ENCODE measurements at regions not wholly inside any gene's neighbourhood (a gene's known extent, or its start where the extent isn't known, plus 50 kb on each side); places are given as distances from the start of the nearest gene placed in this dataset.

DNA sequence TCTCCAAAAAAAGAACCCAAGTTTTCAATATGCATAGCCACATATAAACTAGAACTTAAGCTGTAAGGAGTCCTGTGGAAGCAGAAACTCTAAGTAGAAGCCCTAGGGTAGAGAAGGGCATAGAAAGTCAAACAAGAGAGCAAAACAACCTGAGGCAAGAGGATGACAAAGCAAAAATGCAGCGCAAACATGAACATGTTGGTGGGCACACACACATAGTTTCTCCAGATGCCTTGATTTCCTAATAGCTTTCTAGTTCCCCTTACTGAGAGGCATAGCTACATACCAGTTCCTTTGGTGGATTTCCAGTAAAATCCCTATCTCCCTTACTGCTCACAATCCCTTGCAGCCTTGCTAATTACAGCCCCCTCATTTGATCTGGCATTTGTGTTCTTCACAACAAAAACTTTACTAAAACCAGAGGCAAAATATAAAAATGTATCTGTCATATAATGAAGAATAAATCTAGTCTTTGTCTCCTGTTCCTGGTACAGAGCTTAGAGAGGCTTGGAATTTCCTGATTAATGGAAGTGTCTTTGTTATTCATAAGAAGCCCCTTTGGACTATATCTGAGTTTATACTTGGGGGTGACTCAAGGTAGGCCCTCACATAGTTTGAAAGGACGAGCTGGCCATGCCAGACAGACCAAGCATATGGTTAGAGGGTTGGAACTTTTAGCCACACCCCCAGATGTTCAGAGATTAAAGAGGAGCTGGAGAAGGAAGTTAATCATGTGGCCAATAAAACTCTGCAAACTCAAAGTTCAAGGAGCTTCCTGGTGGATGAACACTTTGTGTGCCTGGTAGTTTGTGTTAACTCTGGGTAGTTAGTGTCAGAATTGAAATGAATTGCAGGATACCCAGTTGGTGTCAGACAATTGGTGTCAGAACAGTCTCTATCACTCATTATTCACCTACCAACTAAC is 52.7 kb upstream of the ZCCHC13 start:
- H3K9me3 ChIP-seq (ENCODE audit: control insufficient read depth, low read length) = no peaks in the 10 kb centered on the region
- H3K9ac ChIP-seq (ENCODE audit: low read length) = no peak overlapping the region
- no peaks in the 10 kb centered on the region for H3K36me3 ChIP-seq (ENCODE audit: control insufficient read depth, insufficient read depth, low read length)
- H3K27me3 ChIP-seq (ENCODE audit: control insufficient read depth, insufficient read depth, low read length) = no peaks in the 10 kb centered on the region
- no peak overlapping the region for H3K4me3 ChIP-seq (ENCODE audit: low read length)
- H3K4me1 ChIP-seq (ENCODE audit: control insufficient read depth, insufficient read depth, low read length) = peaks cover 18% of the 10 kb centered on the region

DNA sequence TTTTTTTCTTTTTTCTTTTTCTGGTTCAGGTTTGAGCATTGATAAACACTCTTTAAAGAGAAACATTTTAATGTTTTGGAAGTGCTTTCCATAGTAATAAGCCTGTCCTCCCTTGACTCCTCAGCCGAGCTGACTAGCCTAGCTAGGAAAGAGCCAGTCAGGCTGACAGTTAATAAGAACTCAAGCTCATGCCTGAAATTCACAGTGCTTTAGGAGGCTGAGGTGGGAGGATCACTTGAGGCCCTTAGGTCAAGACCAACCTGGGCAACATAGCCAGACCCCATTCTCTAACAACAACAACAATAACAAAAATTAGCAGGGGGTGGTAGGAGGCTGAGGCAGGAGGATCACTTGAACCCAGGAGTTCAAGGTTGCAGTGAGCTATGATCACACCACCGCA is 53.4 kb upstream of the ZCCHC13 start:
- H3K9ac ChIP-seq (ENCODE audit: low read length) = no peak overlapping the region

DNA sequence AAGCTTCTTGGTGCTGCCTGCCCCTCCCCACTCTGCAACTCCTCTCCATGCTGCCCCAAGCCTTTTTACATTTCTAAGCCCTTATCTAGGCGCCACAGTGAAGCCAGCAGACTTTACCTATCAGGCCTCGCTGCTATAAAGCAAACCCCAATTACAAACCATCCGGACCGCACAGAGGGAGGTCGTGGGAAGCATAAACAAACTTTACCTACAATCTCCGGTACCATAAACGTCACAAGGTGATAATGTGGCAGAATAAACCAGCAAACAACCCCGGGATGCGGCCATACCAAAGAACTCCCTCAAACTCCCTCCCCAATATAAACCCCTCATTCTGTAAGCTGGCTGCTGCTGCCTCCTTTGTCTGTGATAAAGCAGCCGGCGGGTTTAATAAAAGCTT is 54.0 kb upstream of the ZCCHC13 start:
- Histone ChIP-seq H3K9me3 (ENCODE audit: control insufficient read depth, low read length) (no peaks in the 10 kb centered on the region), H3K4me1 (ENCODE audit: control insufficient read depth, insufficient read depth, low read length) (peaks cover 18% of the 10 kb centered on the region), H3K36me3 (ENCODE audit: control insufficient read depth, insufficient read depth, low read length) (no peaks in the 10 kb centered on the region), H3K9ac (ENCODE audit: low read length) (no peak overlapping the region), H3K27me3 (ENCODE audit: control insufficient read depth, insufficient read depth, low read length) (no peaks in the 10 kb centered on the region), H3K4me3 (ENCODE audit: low read length) (no peak overlapping the region)

More for the DNA sequence above, 53.4 kb upstream of the ZCCHC13 start:
- Histone ChIP-seq H3K4me1 (ENCODE audit: control insufficient read depth, insufficient read depth, low read length) (peaks cover 18% of the 10 kb centered on the region), H3K9me3 (ENCODE audit: control insufficient read depth, low read length) (no peaks in the 10 kb centered on the region), H3K36me3 (ENCODE audit: control insufficient read depth, insufficient read depth, low read length) (no peaks in the 10 kb centered on the region), H3K27me3 (ENCODE audit: control insufficient read depth, insufficient read depth, low read length) (no peaks in the 10 kb centered on the region), H3K4me3 (ENCODE audit: low read length) (no peak overlapping the region)

DNA sequence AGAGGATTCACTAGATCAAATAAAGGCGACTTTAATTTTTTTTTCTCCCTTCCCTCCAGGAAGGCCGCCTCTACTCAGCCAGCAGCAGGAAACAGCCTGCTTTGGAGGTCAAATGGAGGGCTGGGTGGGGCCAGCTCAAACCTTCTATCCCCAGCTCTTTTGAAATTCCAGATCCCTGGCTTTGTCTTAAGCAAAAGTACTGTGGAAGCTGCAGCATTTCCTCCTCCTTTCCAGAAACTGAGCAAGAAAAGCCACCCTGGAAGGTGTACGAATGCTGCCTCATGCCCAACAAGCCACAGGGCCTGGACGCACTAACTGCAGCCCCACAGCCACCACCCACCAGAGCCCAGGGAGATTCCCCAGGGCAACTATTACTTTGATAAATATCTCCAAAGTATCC is 55.1 kb upstream of the ZCCHC13 start:
- no peaks in the 10 kb centered on the region for H3K9me3 ChIP-seq (ENCODE audit: control insufficient read depth, low read length)
- H3K4me1 ChIP-seq (ENCODE audit: control insufficient read depth, insufficient read depth, low read length) = peaks cover 18% of the 10 kb centered on the region
- H3K36me3 ChIP-seq (ENCODE audit: control insufficient read depth, insufficient read depth, low read length) = no peaks in the 10 kb centered on the region
- no peak overlapping the region for H3K4me3 ChIP-seq (ENCODE audit: low read length)
- no peaks in the 10 kb centered on the region for H3K27me3 ChIP-seq (ENCODE audit: control insufficient read depth, insufficient read depth, low read length)
- H3K9ac ChIP-seq (ENCODE audit: low read length) = no peak overlapping the region

DNA sequence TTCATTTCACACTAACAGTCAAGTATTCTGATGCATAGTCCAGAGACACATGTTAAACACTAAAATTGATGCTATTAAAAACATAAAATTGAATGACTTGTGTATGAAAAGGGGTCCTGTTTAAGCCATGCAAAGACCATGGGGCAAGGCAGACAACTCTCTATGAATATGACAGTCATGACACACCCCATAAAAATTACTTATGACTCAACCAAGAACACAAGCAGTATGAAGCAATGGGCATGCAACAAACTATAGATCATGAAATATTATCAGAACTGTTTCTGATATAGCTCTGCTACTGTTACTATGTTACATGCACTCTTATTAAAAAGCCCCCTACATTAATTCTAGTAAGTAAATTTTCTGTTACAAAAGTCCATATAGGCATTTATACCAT is 57.5 kb upstream of the ZCCHC13 start:
- no peaks in the 10 kb centered on the region for H3K36me3 ChIP-seq (ENCODE audit: control insufficient read depth, insufficient read depth, low read length)
- H3K27me3 ChIP-seq (ENCODE audit: control insufficient read depth, insufficient read depth, low read length) = no peaks in the 10 kb centered on the region

DNA sequence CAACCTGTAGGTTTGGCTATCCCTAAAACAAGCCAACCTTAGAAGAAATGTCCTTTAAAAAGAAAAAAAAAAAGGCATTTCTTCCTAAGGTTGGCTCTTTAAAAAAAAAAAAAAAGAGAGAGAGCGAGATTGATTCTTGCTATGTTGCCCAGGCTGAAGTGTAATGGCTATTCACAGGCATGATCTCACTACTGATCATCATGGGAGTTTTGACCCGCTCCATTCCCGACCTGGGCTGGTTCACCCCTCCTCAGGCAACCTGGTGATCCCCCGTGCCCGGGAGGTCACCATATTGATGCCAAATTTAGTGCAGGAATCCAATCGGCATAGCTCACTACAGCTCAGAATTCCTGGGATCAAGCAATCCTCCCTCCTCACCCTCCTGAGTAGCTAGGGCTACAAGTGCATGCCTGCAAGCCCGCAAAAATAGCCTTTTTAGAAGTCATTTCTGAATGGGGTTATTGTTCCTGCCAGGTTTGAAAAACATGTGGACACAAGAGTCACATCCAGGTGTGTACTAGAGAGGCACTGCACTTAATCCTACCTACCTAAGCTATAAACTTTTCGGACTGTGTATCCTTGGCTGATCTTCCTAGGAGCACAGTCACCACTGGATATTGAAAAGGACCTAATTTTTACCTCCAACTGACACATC is 61.4 kb upstream of the ZCCHC13 start:
- Histone ChIP-seq H3K9me3 (ENCODE audit: control insufficient read depth, low read length) (no peaks in the 10 kb centered on the region), H3K36me3 (ENCODE audit: control insufficient read depth, insufficient read depth, low read length) (no peaks in the 10 kb centered on the region), H3K4me3 (ENCODE audit: low read length) (no peak overlapping the region), H3K4me1 (ENCODE audit: control insufficient read depth, insufficient read depth, low read length) (no peaks in the 10 kb centered on the region), H3K9ac (ENCODE audit: low read length) (no peak overlapping the region), H3K27me3 (ENCODE audit: control insufficient read depth, insufficient read depth, low read length) (no peaks in the 10 kb centered on the region)

More for the DNA sequence above, 57.5 kb upstream of the ZCCHC13 start:
- Histone ChIP-seq H3K9me3 (ENCODE audit: control insufficient read depth, low read length) (no peaks in the 10 kb centered on the region), H3K4me1 (ENCODE audit: control insufficient read depth, insufficient read depth, low read length) (peaks cover 18% of the 10 kb centered on the region), H3K9ac (ENCODE audit: low read length) (no peak overlapping the region), H3K4me3 (ENCODE audit: low read length) (no peak overlapping the region)

DNA sequence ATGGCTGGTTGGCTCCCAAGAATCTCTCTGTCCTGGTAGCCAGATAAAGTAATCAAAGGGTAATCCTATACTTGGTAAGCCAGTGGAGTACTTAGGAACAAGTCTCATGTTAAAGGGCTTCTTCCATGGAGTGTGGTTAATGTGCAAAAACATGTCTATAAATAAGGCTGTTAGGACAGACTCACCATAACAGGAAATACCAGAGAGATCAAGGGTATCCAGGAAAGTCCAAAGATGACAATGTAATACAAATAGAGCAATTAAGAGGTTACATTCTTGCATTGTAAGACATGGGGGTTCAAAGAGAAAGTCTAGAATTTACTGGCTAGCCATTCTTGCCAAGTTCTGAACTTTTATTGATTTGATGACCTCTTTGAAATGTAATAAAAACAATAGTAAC is 61.9 kb upstream of the ZCCHC13 start:
- Histone ChIP-seq H3K4me3 (ENCODE audit: low read length) (no peak overlapping the region), H3K4me1 (ENCODE audit: control insufficient read depth, insufficient read depth, low read length) (no peaks in the 10 kb centered on the region), H3K36me3 (ENCODE audit: control insufficient read depth, insufficient read depth, low read length) (no peaks in the 10 kb centered on the region), H3K9ac (ENCODE audit: low read length) (no peak overlapping the region), H3K27me3 (ENCODE audit: control insufficient read depth, insufficient read depth, low read length) (no peaks in the 10 kb centered on the region), H3K9me3 (ENCODE audit: control insufficient read depth, low read length) (no peaks in the 10 kb centered on the region)

DNA sequence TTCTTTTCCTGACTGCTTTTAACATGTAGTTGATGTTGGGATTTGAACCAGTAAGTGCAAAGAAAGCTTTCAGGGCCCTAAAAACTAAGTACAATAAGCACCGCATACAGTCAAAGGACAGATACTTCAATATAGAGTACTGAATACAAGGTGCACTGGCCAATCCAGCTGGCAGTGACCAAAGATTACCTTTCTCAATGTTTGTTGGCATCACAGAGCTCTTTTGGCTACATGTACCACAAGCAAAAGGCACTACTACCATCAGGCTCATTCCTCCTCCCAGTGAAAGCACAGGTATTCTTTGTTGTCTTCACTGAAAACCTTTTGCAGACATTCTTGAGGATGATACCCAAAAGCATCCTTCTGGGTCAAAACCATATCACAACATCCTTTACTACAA is 65.2 kb upstream of the ZCCHC13 start:
- no peaks in the 10 kb centered on the region for H3K27me3 ChIP-seq (ENCODE audit: control insufficient read depth, insufficient read depth, low read length)
- no peak overlapping the region for H3K9ac ChIP-seq (ENCODE audit: low read length)

DNA sequence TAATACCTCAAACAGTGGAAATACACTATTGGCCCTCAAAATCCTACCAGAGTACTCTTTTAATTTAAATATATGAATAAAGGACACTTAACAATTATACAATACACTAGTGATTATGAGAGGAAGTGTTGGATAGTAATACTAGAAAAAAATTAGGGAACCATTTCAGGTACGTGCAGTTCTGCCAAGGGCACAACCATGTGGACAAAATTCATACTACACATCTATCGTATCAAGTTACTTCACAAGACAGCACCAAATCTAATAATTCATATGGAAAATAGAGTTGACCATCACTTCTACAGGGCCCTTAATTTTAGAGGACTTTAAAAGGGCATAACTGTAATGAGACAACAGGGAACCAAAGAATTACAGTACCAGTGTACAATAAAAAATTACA is 69.2 kb upstream of the ZCCHC13 start:
- no peak overlapping the region for H3K4me3 ChIP-seq (ENCODE audit: low read length)
- H3K27me3 ChIP-seq (ENCODE audit: control insufficient read depth, insufficient read depth, low read length) = no peaks in the 10 kb centered on the region
- H3K4me1 ChIP-seq (ENCODE audit: control insufficient read depth, insufficient read depth, low read length) = no peaks in the 10 kb centered on the region
- no peaks in the 10 kb centered on the region for H3K9me3 ChIP-seq (ENCODE audit: control insufficient read depth, low read length)
- no peaks in the 10 kb centered on the region for H3K36me3 ChIP-seq (ENCODE audit: control insufficient read depth, insufficient read depth, low read length)
- no peak overlapping the region for H3K9ac ChIP-seq (ENCODE audit: low read length)

More for the DNA sequence above, 65.2 kb upstream of the ZCCHC13 start:
- Histone ChIP-seq H3K9me3 (ENCODE audit: control insufficient read depth, low read length) (no peaks in the 10 kb centered on the region), H3K4me1 (ENCODE audit: control insufficient read depth, insufficient read depth, low read length) (no peaks in the 10 kb centered on the region), H3K4me3 (ENCODE audit: low read length) (no peak overlapping the region), H3K36me3 (ENCODE audit: control insufficient read depth, insufficient read depth, low read length) (no peaks in the 10 kb centered on the region)

DNA sequence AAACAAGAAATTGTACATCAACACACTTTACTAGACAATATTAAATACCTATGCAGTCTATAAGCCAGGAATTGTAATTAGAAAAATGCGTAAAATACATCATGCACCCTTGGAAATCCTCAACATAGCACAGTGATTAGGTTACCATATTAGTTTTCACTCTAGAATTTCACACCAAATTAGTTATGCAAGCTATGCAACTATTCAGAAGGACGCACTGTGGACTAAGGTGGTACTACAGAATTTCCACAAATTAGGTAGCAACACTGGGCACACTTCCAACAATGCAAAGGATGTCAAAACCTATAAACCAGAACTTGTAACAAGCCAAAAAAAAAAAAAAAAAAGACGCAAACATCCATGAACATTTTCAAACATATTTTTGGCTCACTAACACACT is 71.1 kb upstream of the ZCCHC13 start:
- H3K9me3 ChIP-seq (ENCODE audit: control insufficient read depth, low read length) = no peaks in the 10 kb centered on the region
- no peaks in the 10 kb centered on the region for H3K36me3 ChIP-seq (ENCODE audit: control insufficient read depth, insufficient read depth, low read length)
- H3K4me3 ChIP-seq (ENCODE audit: low read length) = no peak overlapping the region
- H3K4me1 ChIP-seq (ENCODE audit: control insufficient read depth, insufficient read depth, low read length) = peaks cover 3% of the 10 kb centered on the region
- no peak overlapping the region for H3K9ac ChIP-seq (ENCODE audit: low read length)
- no peaks in the 10 kb centered on the region for H3K27me3 ChIP-seq (ENCODE audit: control insufficient read depth, insufficient read depth, low read length)

DNA sequence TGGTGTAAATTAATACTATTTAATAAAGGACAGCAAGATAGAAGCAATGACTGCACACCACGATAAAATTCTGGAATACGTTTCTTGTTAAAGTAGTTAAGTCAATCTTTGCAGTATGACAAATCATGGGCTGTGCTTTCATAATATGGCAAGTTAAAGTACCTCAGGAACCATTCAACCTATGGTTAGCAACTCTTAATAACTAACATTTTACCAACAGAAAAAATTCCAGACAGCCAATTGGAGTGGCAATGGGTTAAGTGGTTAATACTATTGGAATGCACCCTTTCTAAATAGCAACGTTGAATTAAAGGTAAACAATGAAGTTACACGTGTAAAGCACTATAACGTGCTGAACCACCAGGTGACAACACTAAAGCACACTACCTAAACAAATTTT is 72.4 kb upstream of the ZCCHC13 start:
- Histone ChIP-seq H3K9ac (ENCODE audit: low read length) (no peak overlapping the region), H3K36me3 (ENCODE audit: control insufficient read depth, insufficient read depth, low read length) (no peaks in the 10 kb centered on the region), H3K4me1 (ENCODE audit: control insufficient read depth, insufficient read depth, low read length) (peaks cover 3% of the 10 kb centered on the region), H3K27me3 (ENCODE audit: control insufficient read depth, insufficient read depth, low read length) (no peaks in the 10 kb centered on the region), H3K9me3 (ENCODE audit: control insufficient read depth, low read length) (no peaks in the 10 kb centered on the region), H3K4me3 (ENCODE audit: low read length) (no peak overlapping the region)

DNA sequence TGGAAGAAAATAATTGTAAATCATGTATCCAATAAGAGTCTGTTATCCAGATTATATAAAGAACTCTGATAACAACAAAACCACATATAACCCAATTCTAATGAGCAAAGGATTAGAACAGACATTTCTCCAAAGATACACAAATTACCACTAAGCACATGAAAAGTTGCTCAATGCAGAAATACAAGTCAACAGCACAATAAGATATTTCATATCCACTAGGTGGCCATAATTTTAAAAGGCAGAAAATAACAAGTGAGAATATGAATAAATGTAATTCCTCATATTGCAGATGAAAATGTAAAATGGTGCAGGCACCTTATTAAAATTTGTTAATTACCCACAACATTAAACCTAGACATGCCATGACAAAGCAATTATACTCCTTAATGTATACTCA is 73.9 kb upstream of the ZCCHC13 start:
- H3K4me3 ChIP-seq (ENCODE audit: low read length) = no peak overlapping the region

More for the DNA sequence above, 73.9 kb upstream of the ZCCHC13 start:
- Histone ChIP-seq H3K9ac (ENCODE audit: low read length) (no peak overlapping the region), H3K36me3 (ENCODE audit: control insufficient read depth, insufficient read depth, low read length) (no peaks in the 10 kb centered on the region), H3K27me3 (ENCODE audit: control insufficient read depth, insufficient read depth, low read length) (no peaks in the 10 kb centered on the region), H3K9me3 (ENCODE audit: control insufficient read depth, low read length) (no peaks in the 10 kb centered on the region), H3K4me1 (ENCODE audit: control insufficient read depth, insufficient read depth, low read length) (peaks cover 3% of the 10 kb centered on the region)
